Endothelial cell (in vitro differentiated cells): ENCODE measurements at regions not wholly inside any gene's neighbourhood (a gene's known extent, or its start where the extent isn't known, plus 50 kb on each side); places are given as distances from the start of the nearest gene placed in this dataset.
"Not testable (repeated sequence)": the region's sequence is repeated elsewhere in the genome, so short reads cannot be mapped to it uniquely, and the experiment has no call there.

ENCODE experiments used
- DNase-seq: peaks from one replicate; pipeline ENCODE4 v3.0.0; 2021; ENCODE audit warnings: low spot score
- H3K27ac Mint-ChIP-seq: one replicate; pipeline ENCODE4 v1.8.0; 2021; ENCODE audit warnings: mixed read lengths, inconsistent platforms; ENCODE audit not compliant: unreplicated experiment
- H3K27me3 Mint-ChIP-seq: one replicate; pipeline ENCODE4 v1.8.0; 2021; ENCODE audit warnings: mild to moderate bottlenecking, moderate library complexity, mixed read lengths, inconsistent platforms; ENCODE audit not compliant: unreplicated experiment
- H3K36me3 Mint-ChIP-seq: one replicate; pipeline ENCODE4 v1.8.0; 2021; ENCODE audit warnings: mild to moderate bottlenecking, low read depth, mixed read lengths, inconsistent platforms; ENCODE audit not compliant: unreplicated experiment
- H3K4me1 Mint-ChIP-seq: one replicate; pipeline ENCODE4 v1.8.0; 2021; ENCODE audit warnings: mild to moderate bottlenecking, mixed read lengths, inconsistent platforms; ENCODE audit not compliant: unreplicated experiment
- H3K4me3 Mint-ChIP-seq: one replicate; pipeline ENCODE4 v1.8.0; 2021; ENCODE audit warnings: mild to moderate bottlenecking, mixed read lengths, inconsistent platforms; ENCODE audit not compliant: unreplicated experiment
- H3K9me3 Mint-ChIP-seq: one replicate; pipeline ENCODE4 v1.8.0; 2021; ENCODE audit warnings: mixed read lengths, inconsistent platforms; ENCODE audit not compliant: unreplicated experiment
- CTCF ChIP-seq: fragments of 200-600 bp; sonication (generic); IDR thresholded peaks from one replicate; pipeline ENCODE4 v1.5.0; 2021; ENCODE audit warnings: antibody characterized with exemption; ENCODE audit not compliant: unreplicated experiment

DNA sequence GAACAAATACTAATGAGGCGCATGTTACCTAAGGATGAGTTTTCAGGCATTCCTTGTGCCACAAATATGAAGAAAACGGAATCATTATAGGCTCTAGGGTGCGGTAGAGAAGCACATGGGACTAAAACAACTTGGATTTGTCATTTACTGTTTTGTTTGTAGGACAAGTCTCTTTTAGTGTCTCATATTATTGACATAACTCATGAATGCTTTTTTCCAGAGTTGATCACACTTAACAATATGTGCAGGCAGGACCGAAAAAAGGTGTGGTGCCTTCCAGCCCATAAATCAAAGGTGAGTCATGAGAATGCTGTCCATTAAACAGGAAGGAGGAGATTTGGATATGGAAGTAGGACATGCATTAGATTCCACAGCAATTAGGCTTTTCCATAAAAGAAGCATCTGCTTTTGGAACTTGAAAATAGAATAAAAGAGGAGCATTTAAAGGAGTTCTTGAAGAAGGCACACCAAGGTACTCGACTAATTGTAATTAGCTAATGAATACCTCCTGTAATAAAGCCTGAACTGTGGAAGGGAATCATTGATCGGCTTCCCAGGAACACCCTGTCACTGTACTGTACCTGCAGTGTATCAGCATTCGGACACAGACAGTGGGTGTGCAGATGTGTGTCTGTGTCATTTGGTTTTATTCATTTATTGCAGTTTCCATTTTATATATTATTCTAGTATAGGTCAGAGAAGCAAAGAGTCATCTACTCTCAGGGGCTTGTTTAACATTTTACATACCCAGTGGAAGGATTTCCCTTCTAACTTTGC lies 119.7 kb upstream of the KLF14 start:
- no peak overlapping the region for H3K27ac Mint-ChIP-seq
- H3K4me3 Mint-ChIP-seq: no peak overlapping the region
- no peaks in the 10 kb centered on the region for H3K9me3 Mint-ChIP-seq
- peaks cover under 1% of the 10 kb centered on the region for H3K4me1 Mint-ChIP-seq
- no peak for DNase-seq
- no peaks in the 10 kb centered on the region for H3K27me3 Mint-ChIP-seq
- H3K36me3 Mint-ChIP-seq: no peaks in the 10 kb centered on the region
- TF ChIP-seq CTCF: no peak

DNA sequence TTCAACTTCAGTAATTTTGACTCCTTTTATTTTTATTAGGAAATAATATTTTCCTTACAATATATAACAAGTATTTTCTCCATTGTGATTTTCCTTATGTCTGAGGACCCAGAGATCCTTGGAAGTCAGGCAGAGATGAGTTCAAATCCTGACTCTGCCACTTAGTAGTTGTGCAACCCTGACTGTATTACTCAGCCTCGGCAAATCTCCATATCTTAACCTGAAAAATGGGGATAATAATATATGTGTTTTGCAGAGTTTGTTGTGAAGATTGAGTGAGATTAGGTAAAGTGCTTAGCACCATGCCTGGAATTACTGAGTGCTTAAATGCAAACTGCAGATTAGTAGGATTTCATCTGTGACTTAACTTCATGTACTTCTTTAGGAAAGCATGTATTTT lies 120.5 kb upstream of the KLF14 start:
- no peak overlapping the region for H3K4me3 Mint-ChIP-seq
- H3K36me3 Mint-ChIP-seq: no peaks in the 10 kb centered on the region
- H3K27ac Mint-ChIP-seq: no peak overlapping the region
- no peaks in the 10 kb centered on the region for H3K9me3 Mint-ChIP-seq
- no peaks in the 10 kb centered on the region for H3K4me1 Mint-ChIP-seq
- TF ChIP-seq CTCF: no peak
- DNase-seq: no peak
- peaks cover 1% of the 10 kb centered on the region for H3K27me3 Mint-ChIP-seq

- no peak for DNase-seq
- no peak overlapping the region for H3K4me3 Mint-ChIP-seq
- no peak overlapping the region for H3K27ac Mint-ChIP-seq
- H3K4me1 Mint-ChIP-seq: no peaks in the 10 kb centered on the region
- H3K36me3 Mint-ChIP-seq: peaks cover 3% of the 10 kb centered on the region
- peaks cover 1% of the 10 kb centered on the region for H3K27me3 Mint-ChIP-seq
- no peaks in the 10 kb centered on the region for H3K9me3 Mint-ChIP-seq
- TF ChIP-seq CTCF: no peak
Measured at GRCh38 chr7:130856866-130857265, 122.9 kb upstream of the KLF14 start.

- H3K27ac Mint-ChIP-seq, H3K36me3 Mint-ChIP-seq, DNase-seq, H3K4me1 Mint-ChIP-seq, H3K27me3 Mint-ChIP-seq, H3K4me3 Mint-ChIP-seq, H3K9me3 Mint-ChIP-seq: not testable (repeated sequence)
Measured at GRCh38 chr7:130860832-130861231, 126.8 kb upstream of the KLF14 start.

- H3K9me3 Mint-ChIP-seq: no peaks in the 10 kb centered on the region
- H3K36me3 Mint-ChIP-seq: peaks cover 3% of the 10 kb centered on the region
- no peaks in the 10 kb centered on the region for H3K27me3 Mint-ChIP-seq
- no peak overlapping the region for H3K27ac Mint-ChIP-seq
- no peak for TF ChIP-seq CTCF
- no peaks in the 10 kb centered on the region for H3K4me1 Mint-ChIP-seq
- peak; percentile 24 for DNase-seq
- no peak overlapping the region for H3K4me3 Mint-ChIP-seq
Measured at GRCh38 chr7:130865408-130866236, 131.6 kb upstream of the KLF14 start.
